ENCODE measurements at regions not wholly inside any gene's neighbourhood (a gene's known extent, or its start where the extent isn't known, plus 50 kb on each side); places are given as distances from the start of the nearest gene placed in this dataset.

GRCh38 chr17:63023049-63023448 lies 57.0 kb downstream of the TANC2 start:
- TF ChIP-seq SREBF2 (IDR thresholded peaks at IDR 0.05) (no peak), MAFK (IDR thresholded peaks at IDR 0.05; ENCODE audit: partially characterized antibody) (no peak), CTCF (IDR thresholded peaks at IDR 0.05) (no peak), BHLHE40 (IDR thresholded peaks at IDR 0.05; ENCODE audit: low read depth, low read length) (no peak), EP300 (IDR thresholded peaks at IDR 0.05) (no peak), CBX8 (IDR thresholded peaks at IDR 0.05) (no peak), SMC3 (IDR thresholded peaks at IDR 0.05) (no peak), REST (IDR thresholded peaks at IDR 0.05) (no peak)

Data from A549 (cell line).